Panc1 (cell line): ENCODE measurements at regions not wholly inside any gene's neighbourhood (a gene's known extent, or its start where the extent isn't known, plus 50 kb on each side); places are given as distances from the start of the nearest gene placed in this dataset.
"Not testable (repeated sequence)": the region's sequence is repeated elsewhere in the genome, so short reads cannot be mapped to it uniquely, and the experiment has no call there.

Source experiments
- ATAC-seq: fragments of 200-7000 bp; cut with Tn5 transposase; 2 replicates; pipeline ENCODE4 v1.9.1; 2020; ENCODE audit warnings: mild to moderate bottlenecking, moderate library complexity
- BruUV-seq: library from RNA; stranded (reverse); fragments of 400-500 nt; replicated peaks from 2 replicates; lab custom pipeline; 2021; lab: Mats Ljungman, UMichigan
- CTCF ChIA-PET: fragments of 300-600 bp; sonication (Branson Sonifier 250); formaldehyde crosslinking; loops from one replicate; lab custom pipeline; 2022; ENCODE audit warnings: antibody characterized with exemption; lab: Charles Lee
- POLR2A ChIA-PET: fragments of 300-600 bp; sonication (Branson Sonifier 250); formaldehyde crosslinking; loops from one replicate; lab custom pipeline; 2022; ENCODE audit warnings: antibody characterized with exemption; lab: Charles Lee
- DNase-seq: peaks from one replicate; pipeline ENCODE4 v3.0.0-alpha.2; 2010; ENCODE audit warnings: low read depth, low spot score
- H3K27ac ChIP-seq: 2 replicates; pipeline ENCODE4 v1.5.1; 2011; ENCODE audit warnings: mild to moderate bottlenecking, low read length, inconsistent platforms
- H3K27me3 ChIP-seq: fragments of 200-500 bp; sonication (Bioruptor generic); 2 replicates; pipeline ENCODE4 v1.6.0; 2014; ENCODE audit warnings: low read length, inconsistent platforms; ENCODE audit not compliant: control insufficient read depth, insufficient read depth
- H3K36me3 ChIP-seq: fragments of 200-500 bp; sonication (Bioruptor generic); 2 replicates; pipeline ENCODE4 v1.5.1; 2014; ENCODE audit warnings: inconsistent platforms, mild to moderate bottlenecking, low read length, moderate library complexity; ENCODE audit not compliant: control insufficient read depth, insufficient read depth
- H3K4me1 ChIP-seq: 2 replicates; pipeline ENCODE4 v1.5.1; 2011; ENCODE audit warnings: inconsistent platforms, mild to moderate bottlenecking, low read length, moderate library complexity; ENCODE audit not compliant: control insufficient read depth, insufficient read depth
- H3K4me3 ChIP-seq, 2 experiments: 2 replicates each; pipeline ENCODE4 v1.5.1; 2011 to 2012; ENCODE audit warnings: low read depth in 2 of 2, low read length in 2 of 2, mild to moderate bottlenecking in 2 of 2, inconsistent platforms in 1 of 2, moderate library complexity in 1 of 2
- H3K9me3 ChIP-seq: fragments of 200-500 bp; sonication (Bioruptor generic); 2 replicates; pipeline ENCODE4 v1.5.1; 2014; ENCODE audit warnings: low read depth, mild to moderate bottlenecking, inconsistent platforms, low read length, moderate library complexity; ENCODE audit not compliant: control insufficient read depth, insufficient read depth
- in situ Hi-C: cut with HindIII; loops from 2 replicates; pipeline ENCODE4 v1.10.0; 2016; ENCODE audit warnings: low sequenced_read_pairs, low pct_unique_long_range_greater_than_20kb
- intact Hi-C: fragments of 100-400 bp; cut with micrococcal nuclease; formaldehyde crosslinking; loops from one replicate; pipeline ENCODE4 v1.10.0; 2022; ENCODE audit not compliant: unreplicated experiment

DNA sequence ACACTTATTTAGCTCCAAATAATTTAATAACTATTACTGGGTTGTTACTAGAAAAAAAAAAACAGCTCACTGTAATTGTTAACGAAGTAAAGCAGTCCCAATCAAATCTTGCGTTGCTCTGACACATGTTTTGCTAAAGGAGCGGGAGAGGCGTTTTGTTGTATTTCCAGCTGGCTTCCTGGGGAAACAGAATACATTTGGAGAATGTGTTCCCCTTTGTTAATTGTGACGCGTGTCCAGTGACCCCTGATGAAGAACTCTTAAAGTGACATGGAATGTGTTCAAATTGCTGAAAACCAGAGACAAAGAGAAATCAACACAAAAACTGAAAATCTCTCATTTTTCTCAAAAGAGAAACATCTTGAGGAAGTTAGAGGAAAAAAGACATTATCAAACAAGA lies 1690.6 kb downstream of the SPATA31A7 start:
- H3K4me3 ChIP-seq, H3K27ac ChIP-seq, POLR2A ChIA-PET, BruUV-seq, in situ Hi-C loops, CTCF ChIA-PET, ATAC-seq, DNase-seq, H3K36me3 ChIP-seq, intact Hi-C loops, H3K27me3 ChIP-seq, H3K4me1 ChIP-seq, H3K9me3 ChIP-seq: not testable (repeated sequence)

DNA sequence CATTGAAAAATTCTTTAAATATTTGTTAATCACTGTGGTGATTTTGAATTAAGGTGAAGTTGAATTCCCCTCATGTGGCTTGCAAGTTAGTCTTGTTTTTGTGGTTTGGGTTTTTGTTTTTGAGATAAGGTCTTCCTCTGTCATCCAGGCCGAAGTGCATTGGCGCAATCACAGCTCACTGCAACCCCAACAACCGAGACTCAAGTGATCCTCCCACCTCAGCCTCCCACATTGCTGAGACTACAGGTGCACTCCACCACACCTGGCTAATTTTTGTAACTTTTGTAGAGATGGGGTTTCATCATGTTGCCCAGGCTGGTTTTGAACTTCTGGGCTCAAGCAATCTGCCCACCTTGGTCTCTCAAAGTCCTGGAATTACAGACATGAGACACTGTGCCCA lies 1691.1 kb downstream of the SPATA31A7 start:
- intact Hi-C loops = not testable (repeated sequence)

DNA sequence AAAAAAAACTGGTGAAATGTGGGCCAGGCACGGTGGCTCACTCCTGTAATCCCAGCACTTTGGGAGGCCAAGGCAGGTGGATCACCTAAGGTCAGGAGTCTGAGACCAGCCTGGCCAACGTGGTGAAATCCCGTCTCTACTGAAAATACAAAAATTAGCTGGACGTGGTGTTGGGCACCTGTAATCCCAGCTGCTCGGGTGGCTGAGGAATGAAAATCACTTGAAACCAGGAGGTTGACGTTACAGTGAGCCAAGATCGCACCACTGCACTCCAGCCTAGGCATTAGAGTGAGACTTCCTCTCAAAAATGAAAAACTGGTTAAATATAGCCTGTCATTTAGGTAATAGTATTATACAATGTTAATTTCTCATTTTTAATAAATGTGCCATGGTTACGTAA lies 1692.0 kb downstream of the SPATA31A7 start:
- H3K27me3 ChIP-seq, H3K27ac ChIP-seq, intact Hi-C loops, POLR2A ChIA-PET, ATAC-seq, H3K9me3 ChIP-seq, BruUV-seq, CTCF ChIA-PET, H3K4me3 ChIP-seq, DNase-seq, in situ Hi-C loops, H3K4me1 ChIP-seq, H3K36me3 ChIP-seq: not testable (repeated sequence)

More for the DNA sequence above, 1691.1 kb downstream of the SPATA31A7 start:
- H3K36me3 ChIP-seq, H3K4me1 ChIP-seq, DNase-seq, in situ Hi-C loops, H3K27ac ChIP-seq, H3K27me3 ChIP-seq, H3K4me3 ChIP-seq, POLR2A ChIA-PET, CTCF ChIA-PET, H3K9me3 ChIP-seq, ATAC-seq, BruUV-seq: not testable (repeated sequence)

DNA sequence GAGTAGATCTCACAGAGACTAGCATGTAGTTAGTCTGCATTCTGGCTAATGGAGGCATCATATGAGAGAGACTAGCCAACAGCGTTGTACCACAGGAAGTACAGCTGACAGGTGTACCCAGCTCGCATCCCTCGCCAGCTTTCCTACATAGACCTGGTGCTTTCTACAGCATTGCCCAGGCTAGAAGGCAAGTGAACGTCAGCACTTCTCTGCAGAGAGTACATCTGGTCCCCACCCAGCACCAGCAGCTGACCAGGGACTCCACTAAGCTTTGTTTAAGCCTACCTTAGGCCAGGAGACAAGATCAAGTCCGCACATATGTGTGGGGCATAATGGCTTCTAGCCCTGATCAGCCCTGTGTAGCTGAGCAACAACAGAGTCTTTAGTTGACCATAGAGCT lies 1692.9 kb downstream of the SPATA31A7 start:
- H3K27ac ChIP-seq, DNase-seq, BruUV-seq, H3K27me3 ChIP-seq, H3K36me3 ChIP-seq, H3K4me3 ChIP-seq, POLR2A ChIA-PET, in situ Hi-C loops, CTCF ChIA-PET, intact Hi-C loops, H3K4me1 ChIP-seq, H3K9me3 ChIP-seq, ATAC-seq: not testable (repeated sequence)

DNA sequence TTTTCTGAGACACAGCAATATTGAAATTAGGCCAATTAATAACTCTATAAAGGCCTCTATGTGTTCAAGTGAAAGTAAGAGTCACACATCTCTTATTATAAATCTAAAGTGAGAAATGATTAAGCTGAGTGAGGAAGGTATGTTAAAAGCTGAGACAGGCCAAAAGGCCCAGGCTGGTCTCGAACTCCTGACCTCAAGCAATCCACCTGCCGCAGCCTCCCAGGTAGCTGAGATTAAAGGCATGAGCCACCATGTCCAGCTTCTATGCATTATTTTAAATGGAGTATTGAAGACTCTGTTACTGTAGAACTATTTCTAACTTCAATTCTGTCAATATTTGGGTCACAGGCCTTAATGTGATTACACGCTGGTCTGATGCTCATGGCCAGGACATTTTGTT lies 1706.9 kb downstream of the SPATA31A7 start:
- DNase-seq, H3K27me3 ChIP-seq, ATAC-seq, CTCF ChIA-PET, H3K27ac ChIP-seq, H3K36me3 ChIP-seq, H3K4me1 ChIP-seq, H3K4me3 ChIP-seq, POLR2A ChIA-PET, H3K9me3 ChIP-seq, intact Hi-C loops, in situ Hi-C loops: not testable (repeated sequence)
- TSS peak; percentile 91 for BruUV-seq

DNA sequence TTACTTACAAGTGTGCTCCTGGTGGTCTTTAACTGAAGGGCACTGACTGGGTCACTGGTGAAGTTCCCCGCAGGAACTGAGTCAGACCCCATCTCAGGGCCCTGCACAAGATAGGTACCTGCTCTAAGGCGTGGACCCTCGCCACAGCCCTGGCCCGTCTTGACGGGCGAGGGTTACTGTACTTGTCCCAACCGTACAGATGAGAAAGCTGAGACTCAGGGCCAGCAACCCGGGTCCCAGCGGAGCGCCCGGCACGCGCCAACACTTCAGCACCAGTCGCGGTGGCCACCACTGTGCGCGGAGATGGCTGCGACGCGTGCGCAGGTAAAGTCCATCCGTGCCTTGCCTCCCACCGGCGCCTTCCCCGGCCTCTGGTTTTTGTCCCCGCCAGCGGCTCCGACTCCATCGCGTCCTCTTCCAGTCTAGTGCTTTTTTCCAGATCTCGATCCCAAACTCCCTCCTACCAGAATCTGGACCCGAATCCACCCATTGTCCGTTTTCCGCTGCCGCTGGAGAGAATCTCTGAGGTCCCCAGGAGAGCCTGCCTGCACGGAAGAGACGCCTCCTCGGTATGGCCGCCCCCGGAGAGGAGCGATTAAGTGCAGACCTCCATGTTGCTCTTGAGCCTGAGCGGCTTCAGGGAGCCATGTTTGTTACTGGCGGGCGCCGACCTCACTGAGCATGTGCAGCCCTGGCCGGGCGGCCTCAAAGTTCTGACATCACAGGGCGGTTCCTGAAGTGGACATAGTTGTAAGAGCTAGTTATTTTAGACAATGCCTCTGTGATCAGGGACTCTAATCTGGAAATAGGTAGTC lies 1707.8 kb downstream of the SPATA31A7 start:
- POLR2A ChIA-PET, H3K27ac ChIP-seq, DNase-seq, ATAC-seq, intact Hi-C loops, H3K27me3 ChIP-seq, H3K9me3 ChIP-seq, H3K36me3 ChIP-seq, BruUV-seq, CTCF ChIA-PET, H3K4me1 ChIP-seq, in situ Hi-C loops: not testable (repeated sequence)
- peak overlapping the region; percentile 36 to 46 for H3K4me3 ChIP-seq

DNA sequence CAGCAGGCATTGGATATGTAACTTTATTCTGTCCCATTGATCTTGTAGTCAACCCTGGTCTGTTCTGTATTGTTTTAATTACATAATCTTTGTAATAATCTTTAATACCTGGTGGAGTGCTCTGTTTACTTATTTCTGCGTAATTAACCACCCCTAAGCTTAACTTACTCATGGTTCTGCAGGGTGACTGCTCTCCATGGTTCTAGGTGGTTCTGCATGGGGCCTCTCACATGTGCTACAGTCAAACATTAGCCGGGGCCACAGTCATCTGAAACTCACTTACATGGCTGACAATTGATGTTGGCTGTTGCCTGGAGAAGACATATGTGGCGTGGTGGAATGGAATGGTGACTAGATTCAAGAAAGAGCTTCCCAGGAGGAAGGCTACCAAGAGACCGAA lies 1709.8 kb downstream of the SPATA31A7 start:
- POLR2A ChIA-PET, CTCF ChIA-PET, DNase-seq, H3K27ac ChIP-seq, intact Hi-C loops, H3K4me3 ChIP-seq, H3K4me1 ChIP-seq, BruUV-seq, H3K36me3 ChIP-seq, in situ Hi-C loops, H3K27me3 ChIP-seq, H3K9me3 ChIP-seq, ATAC-seq: not testable (repeated sequence)
